DND-41 (cell line): ENCODE measurements at regions not wholly inside any gene's neighbourhood (a gene's known extent, or its start where the extent isn't known, plus 50 kb on each side); places are given as distances from the start of the nearest gene placed in this dataset.

Experiments used
- ATAC-seq: fragments of 200-7000 bp; cut with Tn5 transposase; 3 replicates; pipeline ENCODE4 v1.9.1; 2021; ENCODE audit warnings: low read depth; ENCODE audit not compliant: insufficient read depth
- DNase-seq: peaks from one replicate; pipeline ENCODE4 v3.0.0-alpha.2; 2020
- H2AFZ ChIP-seq: 2 replicates; pipeline ENCODE4 v1.6.0; 2012; ENCODE audit warnings: low read depth, low read length
- H3K27ac ChIP-seq: 2 replicates; pipeline ENCODE4 v1.5.1; 2012; ENCODE audit warnings: low read length, inconsistent platforms
- H3K27me3 ChIP-seq: fragments of 200-600 bp; sonication (generic); 2 replicates; pipeline ENCODE4 v1.6.0; 2012; ENCODE audit warnings: low read length, mild to moderate bottlenecking, inconsistent platforms; ENCODE audit not compliant: insufficient read depth, poor library complexity
- H3K36me3 ChIP-seq: 2 replicates; pipeline ENCODE4 v1.5.1; 2012; ENCODE audit warnings: low read length, inconsistent platforms; ENCODE audit not compliant: insufficient read depth
- H3K4me1 ChIP-seq: 2 replicates; pipeline ENCODE4 v1.5.1; 2012; ENCODE audit warnings: mild to moderate bottlenecking, low read length; ENCODE audit not compliant: insufficient read depth
- H3K4me2 ChIP-seq: 2 replicates; pipeline ENCODE4 v1.6.0; 2012; ENCODE audit warnings: mild to moderate bottlenecking, moderate library complexity, low read length, inconsistent platforms; ENCODE audit not compliant: insufficient read depth
- H3K4me3 ChIP-seq, 2 experiments: fragments of 200-600 bp in 1 of 2; shearing (Covaris generic) in 1 of 2; 2 replicates each; pipeline ENCODE4 v1.5.1; 2012 to 2016; ENCODE audit warnings: inconsistent platforms in 2 of 2, low read length in 2 of 2, mild to moderate bottlenecking in 2 of 2, low read depth in 1 of 2, moderate library complexity in 1 of 2
- H3K79me2 ChIP-seq: 2 replicates; pipeline ENCODE4 v1.6.0; 2012; ENCODE audit warnings: low read length, inconsistent platforms; ENCODE audit not compliant: insufficient read depth
- H3K9ac ChIP-seq: 2 replicates; pipeline ENCODE4 v1.6.0; 2012; ENCODE audit warnings: low read depth, mild to moderate bottlenecking, inconsistent platforms, low read length, moderate library complexity
- H3K9me3 ChIP-seq: 2 replicates; pipeline ENCODE4 v1.5.1; 2012; ENCODE audit warnings: low read length, moderate library complexity, mild to moderate bottlenecking, inconsistent platforms; ENCODE audit not compliant: insufficient read depth, severe bottlenecking
- H4K20me1 ChIP-seq: 2 replicates; pipeline ENCODE4 v1.6.0; 2012; ENCODE audit warnings: low read length; ENCODE audit not compliant: insufficient read depth
- CTCF ChIP-seq: IDR thresholded peaks from 2 replicates; pipeline ENCODE4 v1.5.1; 2012; ENCODE audit warnings: borderline replicate concordance, low read length, moderate library complexity, mild to moderate bottlenecking; ENCODE audit not compliant: poor library complexity, severe bottlenecking; ENCODE audit errors: extremely low read depth
- EZH2 ChIP-seq: IDR thresholded peaks from 3 replicates; pipeline ENCODE4 v1.6.1; 2012; ENCODE audit warnings: borderline replicate concordance, low read depth, mild to moderate bottlenecking, moderate library complexity, low read length, inconsistent platforms; ENCODE audit not compliant: severe bottlenecking

- no peaks in the 10 kb centered on the region for H3K36me3 ChIP-seq
Observed at GRCh38 chr3:74049444-74049843, 424.7 kb upstream of the PDZRN3 start.

GRCh38 chr3:74048699-74049098, 424.0 kb upstream of the PDZRN3 start:
- no peak for TF ChIP-seq EZH2
- no peak for TF ChIP-seq CTCF
- H2AFZ ChIP-seq: no peak overlapping the region
- DNase-seq: no peak
- H3K79me2 ChIP-seq: no peaks in the 10 kb centered on the region
- no peak overlapping the region for H3K27ac ChIP-seq
- no peaks in the 10 kb centered on the region for H3K9me3 ChIP-seq
- H3K27me3 ChIP-seq: no peaks in the 10 kb centered on the region
- H3K36me3 ChIP-seq: no peaks in the 10 kb centered on the region
- H3K4me2 ChIP-seq: no peak overlapping the region
- no peak overlapping the region for H3K9ac ChIP-seq
- ATAC-seq: no peak
- no peaks in the 10 kb centered on the region for H4K20me1 ChIP-seq
- no peak overlapping the region for H3K4me3 ChIP-seq
- H3K4me1 ChIP-seq: no peaks in the 10 kb centered on the region

More at GRCh38 chr3:74049444-74049843, 424.7 kb upstream of the PDZRN3 start:
- Histone ChIP-seq H3K9ac (no peak overlapping the region), H3K4me2 (no peak overlapping the region), H3K9me3 (no peaks in the 10 kb centered on the region), H3K4me3 (no peak overlapping the region), H3K79me2 (no peaks in the 10 kb centered on the region), H2AFZ (no peak overlapping the region), H4K20me1 (no peaks in the 10 kb centered on the region), H3K27me3 (no peaks in the 10 kb centered on the region), H3K4me1 (no peaks in the 10 kb centered on the region), H3K27ac (no peak overlapping the region)
- TF ChIP-seq CTCF: no peak
- TF ChIP-seq EZH2: no peak
- no peak for DNase-seq
- no peak for ATAC-seq

GRCh38 chr3:74045000-74045399, 420.3 kb upstream of the PDZRN3 start:
- Histone ChIP-seq H3K9me3 (no peaks in the 10 kb centered on the region), H3K36me3 (no peaks in the 10 kb centered on the region), H3K79me2 (no peaks in the 10 kb centered on the region), H3K4me2 (no peak overlapping the region), H3K4me1 (no peaks in the 10 kb centered on the region), H3K27ac (no peak overlapping the region), H2AFZ (no peak overlapping the region), H3K4me3 (no peak overlapping the region), H3K9ac (no peak overlapping the region), H4K20me1 (no peaks in the 10 kb centered on the region), H3K27me3 (no peaks in the 10 kb centered on the region)
- DNase-seq: no peak
- TF ChIP-seq CTCF: no peak
- no peak for TF ChIP-seq EZH2
- ATAC-seq: no peak

GRCh38 chr3:74041068-74041675, 416.4 kb upstream of the PDZRN3 start:
- H3K27me3 ChIP-seq: no peaks in the 10 kb centered on the region
- H3K9ac ChIP-seq: no peak overlapping the region
- no peak overlapping the region for H3K27ac ChIP-seq
- H2AFZ ChIP-seq: no peak overlapping the region
- no peaks in the 10 kb centered on the region for H3K4me1 ChIP-seq
- TF ChIP-seq EZH2: no peak
- TF ChIP-seq CTCF: no peak
- no peaks in the 10 kb centered on the region for H3K9me3 ChIP-seq
- ATAC-seq: no peak
- H3K4me2 ChIP-seq: no peak overlapping the region
- H3K36me3 ChIP-seq: no peaks in the 10 kb centered on the region
- H3K4me3 ChIP-seq: no peak overlapping the region
- H3K79me2 ChIP-seq: no peaks in the 10 kb centered on the region
- no peak for DNase-seq
- no peaks in the 10 kb centered on the region for H4K20me1 ChIP-seq
